ENCODE measurements at regions not wholly inside any gene's neighbourhood (a gene's known extent, or its start where the extent isn't known, plus 50 kb on each side); places are given as distances from the start of the nearest gene placed in this dataset.

GRCh38 chr19:31075146-31075655 lies 274.0 kb downstream of the TSHZ3 start (continued):
- TF ChIP-seq, protein P1, sequence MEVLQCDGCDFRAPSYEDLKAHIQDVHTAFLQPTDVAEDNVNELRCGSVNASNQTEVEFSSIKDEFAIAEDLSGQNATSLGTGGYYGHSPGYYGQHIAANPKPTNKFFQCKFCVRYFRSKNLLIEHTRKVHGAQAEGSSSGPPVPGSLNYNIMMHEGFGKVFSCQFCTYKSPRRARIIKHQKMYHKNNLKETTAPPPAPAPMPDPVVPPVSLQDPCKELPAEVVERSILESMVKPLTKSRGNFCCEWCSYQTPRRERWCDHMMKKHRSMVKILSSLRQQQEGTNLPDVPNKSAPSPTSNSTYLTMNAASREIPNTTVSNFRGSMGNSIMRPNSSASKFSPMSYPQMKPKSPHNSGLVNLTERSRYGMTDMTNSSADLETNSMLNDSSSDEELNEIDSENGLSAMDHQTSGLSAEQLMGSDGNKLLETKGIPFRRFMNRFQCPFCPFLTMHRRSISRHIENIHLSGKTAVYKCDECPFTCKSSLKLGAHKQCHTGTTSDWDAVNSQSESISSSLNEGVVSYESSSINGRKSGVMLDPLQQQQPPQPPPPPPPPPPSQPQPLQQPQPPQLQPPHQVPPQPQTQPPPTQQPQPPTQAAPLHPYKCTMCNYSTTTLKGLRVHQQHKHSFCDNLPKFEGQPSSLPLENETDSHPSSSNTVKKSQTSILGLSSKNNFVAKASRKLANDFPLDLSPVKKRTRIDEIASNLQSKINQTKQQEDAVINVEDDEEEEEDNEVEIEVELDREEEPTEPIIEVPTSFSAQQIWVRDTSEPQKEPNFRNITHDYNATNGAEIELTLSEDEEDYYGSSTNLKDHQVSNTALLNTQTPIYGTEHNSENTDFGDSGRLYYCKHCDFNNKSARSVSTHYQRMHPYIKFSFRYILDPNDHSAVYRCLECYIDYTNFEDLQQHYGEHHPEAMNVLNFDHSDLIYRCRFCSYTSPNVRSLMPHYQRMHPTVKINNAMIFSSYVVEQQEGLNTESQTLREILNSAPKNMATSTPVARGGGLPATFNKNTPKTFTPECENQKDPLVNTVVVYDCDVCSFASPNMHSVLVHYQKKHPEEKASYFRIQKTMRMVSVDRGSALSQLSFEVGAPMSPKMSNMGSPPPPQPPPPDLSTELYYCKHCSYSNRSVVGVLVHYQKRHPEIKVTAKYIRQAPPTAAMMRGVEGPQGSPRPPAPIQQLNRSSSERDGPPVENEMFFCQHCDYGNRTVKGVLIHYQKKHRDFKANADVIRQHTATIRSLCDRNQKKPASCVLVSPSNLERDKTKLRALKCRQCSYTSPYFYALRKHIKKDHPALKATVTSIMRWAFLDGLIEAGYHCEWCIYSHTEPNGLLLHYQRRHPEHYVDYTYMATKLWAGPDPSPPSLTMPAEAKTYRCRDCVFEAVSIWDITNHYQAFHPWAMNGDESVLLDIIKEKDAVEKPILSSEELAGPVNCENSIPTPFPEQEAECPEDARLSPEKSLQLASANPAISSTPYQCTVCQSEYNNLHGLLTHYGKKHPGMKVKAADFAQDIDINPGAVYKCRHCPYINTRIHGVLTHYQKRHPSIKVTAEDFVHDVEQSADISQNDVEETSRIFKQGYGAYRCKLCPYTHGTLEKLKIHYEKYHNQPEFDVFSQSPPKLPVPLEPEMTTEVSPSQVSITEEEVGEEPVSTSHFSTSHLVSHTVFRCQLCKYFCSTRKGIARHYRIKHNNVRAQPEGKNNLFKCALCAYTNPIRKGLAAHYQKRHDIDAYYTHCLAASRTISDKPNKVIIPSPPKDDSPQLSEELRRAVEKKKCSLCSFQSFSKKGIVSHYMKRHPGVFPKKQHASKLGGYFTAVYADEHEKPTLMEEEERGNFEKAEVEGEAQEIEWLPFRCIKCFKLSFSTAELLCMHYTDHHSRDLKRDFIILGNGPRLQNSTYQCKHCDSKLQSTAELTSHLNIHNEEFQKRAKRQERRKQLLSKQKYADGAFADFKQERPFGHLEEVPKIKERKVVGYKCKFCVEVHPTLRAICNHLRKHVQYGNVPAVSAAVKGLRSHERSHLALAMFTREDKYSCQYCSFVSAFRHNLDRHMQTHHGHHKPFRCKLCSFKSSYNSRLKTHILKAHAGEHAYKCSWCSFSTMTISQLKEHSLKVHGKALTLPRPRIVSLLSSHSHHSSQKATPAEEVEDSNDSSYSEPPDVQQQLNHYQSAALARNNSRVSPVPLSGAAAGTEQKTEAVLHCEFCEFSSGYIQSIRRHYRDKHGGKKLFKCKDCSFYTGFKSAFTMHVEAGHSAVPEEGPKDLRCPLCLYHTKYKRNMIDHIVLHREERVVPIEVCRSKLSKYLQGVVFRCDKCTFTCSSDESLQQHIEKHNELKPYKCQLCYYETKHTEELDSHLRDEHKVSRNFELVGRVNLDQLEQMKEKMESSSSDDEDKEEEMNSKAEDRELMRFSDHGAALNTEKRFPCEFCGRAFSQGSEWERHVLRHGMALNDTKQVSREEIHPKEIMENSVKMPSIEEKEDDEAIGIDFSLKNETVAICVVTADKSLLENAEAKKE (CRISPR knock-in tag; IDR thresholded peaks at IDR 0.05), result no peak
- TF ChIP-seq JUNB (IDR thresholded peaks at IDR 0.05; ENCODE audit: unreplicated experiment) (no peak), STAT1 (IDR thresholded peaks at IDR 0.05; ENCODE audit: unreplicated experiment) (no peak)

GRCh38 chr19:31074199-31075125 lies 274.8 kb downstream of the TSHZ3 start:
- Histone ChIP-seq H3K27ac (ENCODE audit: low read depth) (no peak overlapping the region), H3K36me3 (ENCODE audit: insufficient read depth) (no peaks in the 10 kb centered on the region), H3K9me2 (ENCODE audit: insufficient read depth) (peaks cover 4% of the 10 kb centered on the region; the same call in 1 of the 2 replicates), H3K4me3 (no peak overlapping the region), H3K79me2 (replicated peaks; ENCODE audit: insufficient read depth) (no peaks in the 10 kb centered on the region), H3F3A (replicated peaks; ENCODE audit: low read depth) (no peaks in the 10 kb centered on the region), H3K27me3 (ENCODE audit: insufficient read depth) (no peaks in the 10 kb centered on the region), H2AFZ (peak overlapping the region; percentile 12), H4K20me1 (replicated peaks; ENCODE audit: insufficient read depth) (no peaks in the 10 kb centered on the region), H3K4me2 (peak overlapping the region; percentile 49), H3K4me1 (ENCODE audit: insufficient read depth) (peaks cover 45% of the 10 kb centered on the region)
- H3K4me1 Mint-ChIP-seq, result peaks cover 54% of the 10 kb centered on the region
- peaks cover 2% of the 10 kb centered on the region for H3K27me3 Mint-ChIP-seq (ENCODE audit: insufficient read depth, low read depth, poor library complexity)
- no peak overlapping the region for H3K4me3 Mint-ChIP-seq
- DNase-seq (ENCODE audit: low spot score) (peak; percentile 11), ATAC-seq (peak; percentile 48)
- no peak overlapping the region for H3K27ac Mint-ChIP-seq
- H3K9me3 Mint-ChIP-seq, result no peaks in the 10 kb centered on the region; the same call in 2 of the 3 replicates
- no peaks in the 10 kb centered on the region for H3K36me3 Mint-ChIP-seq (ENCODE audit: low read depth)
- TF ChIP-seq, protein P2, sequence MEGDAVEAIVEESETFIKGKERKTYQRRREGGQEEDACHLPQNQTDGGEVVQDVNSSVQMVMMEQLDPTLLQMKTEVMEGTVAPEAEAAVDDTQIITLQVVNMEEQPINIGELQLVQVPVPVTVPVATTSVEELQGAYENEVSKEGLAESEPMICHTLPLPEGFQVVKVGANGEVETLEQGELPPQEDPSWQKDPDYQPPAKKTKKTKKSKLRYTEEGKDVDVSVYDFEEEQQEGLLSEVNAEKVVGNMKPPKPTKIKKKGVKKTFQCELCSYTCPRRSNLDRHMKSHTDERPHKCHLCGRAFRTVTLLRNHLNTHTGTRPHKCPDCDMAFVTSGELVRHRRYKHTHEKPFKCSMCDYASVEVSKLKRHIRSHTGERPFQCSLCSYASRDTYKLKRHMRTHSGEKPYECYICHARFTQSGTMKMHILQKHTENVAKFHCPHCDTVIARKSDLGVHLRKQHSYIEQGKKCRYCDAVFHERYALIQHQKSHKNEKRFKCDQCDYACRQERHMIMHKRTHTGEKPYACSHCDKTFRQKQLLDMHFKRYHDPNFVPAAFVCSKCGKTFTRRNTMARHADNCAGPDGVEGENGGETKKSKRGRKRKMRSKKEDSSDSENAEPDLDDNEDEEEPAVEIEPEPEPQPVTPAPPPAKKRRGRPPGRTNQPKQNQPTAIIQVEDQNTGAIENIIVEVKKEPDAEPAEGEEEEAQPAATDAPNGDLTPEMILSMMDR (conservative IDR thresholded peaks at IDR 0.05; ENCODE audit: low read depth in 2 of 2), result no peak
- TF ChIP-seq POLR2AphosphoS5 (IDR thresholded peaks at IDR 0.05; ENCODE audit: low read depth) (no peak), EZH2phosphoT487 (IDR thresholded peaks at IDR 0.05; ENCODE audit: unreplicated experiment) (no peak)
